Astrocyte of the spinal cord (primary cell): ENCODE measurements at regions not wholly inside any gene's neighbourhood (a gene's known extent, or its start where the extent isn't known, plus 50 kb on each side); places are given as distances from the start of the nearest gene placed in this dataset.

Experiments used
- DNase-seq: peaks from one replicate; pipeline ENCODE4 v3.0.0; 2011; ENCODE audit warnings: low read depth, low spot score
- H3K4me3 ChIP-seq: 2 replicates; pipeline ENCODE4 v1.5.1; 2011; ENCODE audit warnings: low read depth, mild to moderate bottlenecking, low read length, moderate library complexity
- in situ Hi-C: cut with HindIII; loops from 2 replicates; pipeline ENCODE4 v1.10.0; 2017; ENCODE audit warnings: low sequenced_read_pairs
- TF ChIP-seq, protein P1 (sequence below): IDR thresholded peaks from 2 replicates; pipeline ENCODE4 v1.5.1; 2012; ENCODE audit warnings: low read depth, mild to moderate bottlenecking, low read length, inconsistent platforms

DNA sequence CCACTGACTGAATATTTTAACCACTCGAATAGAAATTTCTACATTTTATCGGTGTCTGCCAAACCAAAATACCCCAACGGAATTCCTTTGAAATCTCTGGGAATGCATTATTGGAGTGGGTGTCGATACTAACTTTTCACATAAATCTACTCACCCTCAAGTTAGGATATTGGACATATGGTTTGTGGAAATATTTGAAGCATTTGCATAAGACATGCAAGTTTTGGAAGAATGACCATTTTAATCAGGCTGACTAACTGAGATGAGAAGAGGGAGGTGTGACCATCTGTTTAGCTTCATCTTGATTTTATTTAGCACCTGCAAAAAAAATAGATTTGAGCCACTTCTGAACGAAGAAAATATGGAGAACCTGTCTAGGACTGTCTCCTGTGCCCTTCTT is 61.2 kb downstream of the KLF6 start:
- H3K4me3 ChIP-seq: no peak overlapping the region
- TF ChIP-seq, protein P1, sequence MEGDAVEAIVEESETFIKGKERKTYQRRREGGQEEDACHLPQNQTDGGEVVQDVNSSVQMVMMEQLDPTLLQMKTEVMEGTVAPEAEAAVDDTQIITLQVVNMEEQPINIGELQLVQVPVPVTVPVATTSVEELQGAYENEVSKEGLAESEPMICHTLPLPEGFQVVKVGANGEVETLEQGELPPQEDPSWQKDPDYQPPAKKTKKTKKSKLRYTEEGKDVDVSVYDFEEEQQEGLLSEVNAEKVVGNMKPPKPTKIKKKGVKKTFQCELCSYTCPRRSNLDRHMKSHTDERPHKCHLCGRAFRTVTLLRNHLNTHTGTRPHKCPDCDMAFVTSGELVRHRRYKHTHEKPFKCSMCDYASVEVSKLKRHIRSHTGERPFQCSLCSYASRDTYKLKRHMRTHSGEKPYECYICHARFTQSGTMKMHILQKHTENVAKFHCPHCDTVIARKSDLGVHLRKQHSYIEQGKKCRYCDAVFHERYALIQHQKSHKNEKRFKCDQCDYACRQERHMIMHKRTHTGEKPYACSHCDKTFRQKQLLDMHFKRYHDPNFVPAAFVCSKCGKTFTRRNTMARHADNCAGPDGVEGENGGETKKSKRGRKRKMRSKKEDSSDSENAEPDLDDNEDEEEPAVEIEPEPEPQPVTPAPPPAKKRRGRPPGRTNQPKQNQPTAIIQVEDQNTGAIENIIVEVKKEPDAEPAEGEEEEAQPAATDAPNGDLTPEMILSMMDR: no peak
- no peak for DNase-seq
- in situ Hi-C loops: no loop called here

GRCh38 chr10:3720228-3721019 is 64.6 kb downstream of the KLF6 start:
- in situ Hi-C loops: no loop called here
- DNase-seq: peak; percentile 22
- TF ChIP-seq, protein P1: no peak
- no peak overlapping the region for H3K4me3 ChIP-seq

- TF ChIP-seq, protein P1: no peak
- no peak overlapping the region for H3K4me3 ChIP-seq
- no peak for DNase-seq
- in situ Hi-C loops: no loop called here
Measured at GRCh38 chr10:3719024-3719843, 65.8 kb downstream of the KLF6 start.

- in situ Hi-C loops: no loop called here
- no peak for DNase-seq
- H3K4me3 ChIP-seq: no peak overlapping the region
- TF ChIP-seq, protein P1: no peak
Measured at GRCh38 chr10:3716093-3716492, 68.9 kb downstream of the KLF6 start.

- in situ Hi-C loops: no loop called here
- H3K4me3 ChIP-seq: no peak overlapping the region
- DNase-seq: no peak
- TF ChIP-seq, protein P1: no peak
Measured at GRCh38 chr10:3714967-3715366, 70.0 kb downstream of the KLF6 start.

DNA sequence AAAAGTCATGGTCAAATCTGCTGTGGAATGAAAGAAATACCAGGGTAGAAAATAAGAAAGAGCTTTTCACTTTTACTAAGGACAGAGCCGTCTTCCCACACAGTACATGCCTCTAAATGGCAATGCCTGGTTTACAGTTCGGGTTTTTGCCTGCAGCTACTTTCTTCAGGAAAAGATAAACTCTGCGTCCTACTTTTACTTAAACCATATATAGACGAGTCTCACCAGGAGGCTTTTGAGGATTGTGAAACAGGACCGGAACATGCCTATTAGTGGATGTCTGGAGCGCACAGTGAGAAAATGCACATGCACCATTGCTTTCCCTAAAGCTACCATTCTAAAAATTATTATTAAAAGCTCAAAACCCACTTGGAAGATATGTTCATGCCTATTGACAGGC is 70.5 kb downstream of the KLF6 start:
- no peak overlapping the region for H3K4me3 ChIP-seq
- peak; percentile 27 for DNase-seq
- in situ Hi-C loops: no loop called here
- TF ChIP-seq, protein P1: no peak
